Keratinocyte (primary cell): ENCODE measurements at regions not wholly inside any gene's neighbourhood (a gene's known extent, or its start where the extent isn't known, plus 50 kb on each side); places are given as distances from the start of the nearest gene placed in this dataset.

Source experiments
- DNase-seq: peaks from one replicate; pipeline ENCODE4 v3.0.0-alpha.2; 2011; ENCODE audit warnings: low read depth, missing footprints, low spot score
- FAIRE-seq: peaks from 2 replicates; lab custom pipeline; 2011; peaks lifted over from hg19 to GRCh38; lab: Jason Lieb, UNC
- H2AFZ ChIP-seq: 2 replicates; pipeline ENCODE4 v1.6.0; 2012; ENCODE audit warnings: low read length, control low read depth, inconsistent platforms; ENCODE audit not compliant: control insufficient read depth
- H3K27ac ChIP-seq: 2 replicates; pipeline ENCODE4 v1.5.1; 2011; ENCODE audit warnings: low read length; ENCODE audit not compliant: control insufficient read depth, insufficient read depth
- H3K27me3 ChIP-seq: 3 replicates; pipeline ENCODE4 v1.6.0; 2011; ENCODE audit warnings: low read length; ENCODE audit not compliant: control insufficient read depth, insufficient read depth; ENCODE audit errors: extremely low read depth
- H3K36me3 ChIP-seq, 2 experiments: 2 replicates in 1 of 2; 3 replicates in 1 of 2; pipeline ENCODE4 v1.5.1; 2011; ENCODE audit warnings: low read length in 2 of 2, mild to moderate bottlenecking in 1 of 2; ENCODE audit not compliant: control insufficient read depth in 2 of 2, insufficient read depth in 2 of 2; ENCODE audit errors: extremely low read depth in 1 of 2
- H3K4me1 ChIP-seq: 3 replicates; pipeline ENCODE4 v1.5.1; 2011; ENCODE audit warnings: low read length; ENCODE audit not compliant: control insufficient read depth, insufficient read depth; ENCODE audit errors: extremely low read depth
- H3K4me2 ChIP-seq: 3 replicates; pipeline ENCODE4 v1.6.0; 2011; ENCODE audit warnings: low read depth, low read length; ENCODE audit not compliant: control insufficient read depth, insufficient read depth; ENCODE audit errors: extremely low read depth
- H3K4me3 ChIP-seq, 3 experiments: fragments of 200-600 bp in 1 of 3; sonication (generic) in 1 of 3; 2 replicates in 2 of 3; 3 replicates in 1 of 3; pipeline ENCODE4 v1.5.1; 2011 to 2016; ENCODE audit warnings: low read length in 3 of 3, mild to moderate bottlenecking in 3 of 3, control low read depth in 2 of 3, inconsistent platforms in 1 of 3, low read depth in 1 of 3, mixed read lengths in 1 of 3, mixed run types in 1 of 3, moderate library complexity in 1 of 3; ENCODE audit not compliant: control insufficient read depth in 2 of 3, insufficient read depth in 2 of 3; ENCODE audit errors: extremely low read depth in 1 of 3
- H3K79me2 ChIP-seq: 2 replicates; pipeline ENCODE4 v1.6.0; 2012; ENCODE audit warnings: low read length; ENCODE audit not compliant: control insufficient read depth, insufficient read depth
- H3K9ac ChIP-seq: 3 replicates; pipeline ENCODE4 v1.6.0; 2011; ENCODE audit warnings: low read length; ENCODE audit not compliant: control insufficient read depth, insufficient read depth; ENCODE audit errors: extremely low read depth
- H3K9me1 ChIP-seq: 3 replicates; pipeline ENCODE4 v1.6.0; 2011; ENCODE audit warnings: low read length; ENCODE audit not compliant: control insufficient read depth, insufficient read depth; ENCODE audit errors: extremely low read depth
- H3K9me3 ChIP-seq: 2 replicates; pipeline ENCODE4 v1.5.1; 2012; ENCODE audit warnings: low read depth, low read length; ENCODE audit not compliant: control insufficient read depth
- H4K20me1 ChIP-seq: 3 replicates; pipeline ENCODE4 v1.6.0; 2011; ENCODE audit warnings: low read length; ENCODE audit not compliant: control insufficient read depth, insufficient read depth; ENCODE audit errors: extremely low read depth
- CTCF ChIP-seq, 3 experiments: IDR thresholded peaks in 1 of 3; conservative IDR thresholded peaks in 1 of 3; optimal IDR thresholded peaks in 1 of 3; 2 replicates in 2 of 3; 3 replicates in 1 of 3; pipeline versions ENCODE3 to v1.5.1; 2011; ENCODE audit warnings: low read length in 3 of 3, mild to moderate bottlenecking in 3 of 3, moderate library complexity in 2 of 3, control low read depth in 1 of 3, inconsistent platforms in 1 of 3; ENCODE audit not compliant: insufficient read depth in 2 of 3; ENCODE audit errors: extremely low read depth in 1 of 3
- EZH2 ChIP-seq: IDR thresholded peaks from one replicate; pipeline ENCODE4 v1.6.1; 2012; ENCODE audit warnings: inconsistent platforms, mild to moderate bottlenecking, low read length, moderate library complexity
- dilution Hi-C: fragments of 300-500 bp; cut with MboI; formaldehyde crosslinking; loops from one replicate; pipeline ENCODE4 v1.7.0; 2020; ENCODE audit warnings: low sequenced_read_pairs; ENCODE audit not compliant: extremely low pct_ligation_motif_present

- Histone ChIP-seq H3K36me3 (no peaks in the 10 kb centered on the region), H3K4me1 (peaks cover 6% of the 10 kb centered on the region), H3K4me2 (no peak overlapping the region), H4K20me1 (no peaks in the 10 kb centered on the region), H3K9me3 (no peaks in the 10 kb centered on the region), H3K4me3 (no peak overlapping the region), H3K9me1 (no peaks in the 10 kb centered on the region), H3K79me2 (no peaks in the 10 kb centered on the region), H3K27ac (no peak overlapping the region), H3K27me3 (no peaks in the 10 kb centered on the region), H3K9ac (no peak overlapping the region), H2AFZ (no peak overlapping the region)
- dilution Hi-C loops: no loop called here
- TF ChIP-seq EZH2 (no peak), CTCF (optimal IDR thresholded peaks at IDR 0.05 in 1 of 3, IDR thresholded peaks at IDR 0.05 in 1 of 3, conservative IDR thresholded peaks at IDR 0.05 in 1 of 3; ENCODE audit: extremely low read depth in 1 of 3, insufficient read depth in 2 of 3, low read length in 3 of 3) (no peak)
- FAIRE-seq (no peak), DNase-seq (no peak)
Measured at GRCh38 chr2:235262750-235263149, 231.1 kb upstream of the AGAP1 start.

GRCh38 chr2:235263205-235264120 lies 230.4 kb upstream of the AGAP1 start:
- H2AFZ ChIP-seq: peak overlapping the region; percentile 74

More at GRCh38 chr2:235263205-235264120, 230.4 kb upstream of the AGAP1 start:
- DNase-seq (peak; percentile 19), FAIRE-seq (peak; percentile 96)
- Histone ChIP-seq H3K9me3 (no peaks in the 10 kb centered on the region), H3K27me3 (no peaks in the 10 kb centered on the region), H3K79me2 (no peaks in the 10 kb centered on the region), H3K4me3 (peak overlapping the region in 1 of 3 experiments; percentile 6), H3K9me1 (no peaks in the 10 kb centered on the region), H3K4me2 (peak overlapping the region; percentile 55), H3K36me3 (no peaks in the 10 kb centered on the region), H3K27ac (no peak overlapping the region), H3K4me1 (peaks cover 6% of the 10 kb centered on the region), H4K20me1 (no peaks in the 10 kb centered on the region), H3K9ac (peak overlapping the region; percentile 4)
- TF ChIP-seq EZH2: no peak
- peak in 1 of 3 experiments; percentile 18 for TF ChIP-seq CTCF (optimal IDR thresholded peaks at IDR 0.05 in 1 of 3, IDR thresholded peaks at IDR 0.05 in 1 of 3, conservative IDR thresholded peaks at IDR 0.05 in 1 of 3; ENCODE audit: extremely low read depth in 1 of 3, insufficient read depth in 2 of 3, low read length in 3 of 3)
- dilution Hi-C loops: no loop called here
